Endothelial cell of umbilical vein (primary cell): ENCODE measurements at regions not wholly inside any gene's neighbourhood (a gene's known extent, or its start where the extent isn't known, plus 50 kb on each side); places are given as distances from the start of the nearest gene placed in this dataset.

Source experiments
- GATA2 ChIP-seq: IDR thresholded peaks from 2 replicates; pipeline ENCODE4 v1.7.0; 2011; ENCODE audit warnings: low read depth, mild to moderate bottlenecking, moderate library complexity, mixed read lengths, low read length; ENCODE audit not compliant: insufficient read length, insufficient read depth
- MAX ChIP-seq: IDR thresholded peaks from 2 replicates; pipeline ENCODE4 v1.6.1; 2011; ENCODE audit not compliant: insufficient read depth, insufficient read length

DNA sequence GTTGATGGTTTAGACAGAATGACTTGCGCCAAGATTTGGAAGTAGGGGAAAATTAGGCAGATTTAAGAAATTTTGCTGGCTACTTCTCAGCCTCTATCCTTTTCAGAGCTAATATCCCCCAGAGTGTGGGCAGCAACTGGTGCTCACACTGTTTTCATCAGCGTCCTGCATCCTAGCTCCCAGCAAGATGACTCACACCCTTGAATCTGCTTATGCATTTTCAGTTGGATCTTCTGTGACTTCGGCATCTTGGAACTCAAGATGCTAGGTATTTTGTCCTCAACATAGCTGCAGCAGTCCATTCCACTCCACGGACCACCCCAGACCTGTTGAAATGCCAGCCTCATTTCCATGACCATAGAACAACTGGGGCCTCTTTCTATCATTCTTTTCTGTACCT, 336.1 kb upstream of the NR2F2 start:
- TF ChIP-seq MAX (no peak), GATA2 (no peak)
